Uterus (tissue), 3 donors: ENCODE measurements at regions not wholly inside any gene's neighbourhood (a gene's known extent, or its start where the extent isn't known, plus 50 kb on each side); places are given as distances from the start of the nearest gene placed in this dataset.

ENCODE experiments used
- DNase-seq, 2 donors: peaks; one replicate each; pipeline ENCODE4 v3.0.0-alpha.2; 2019 to 2020
- H3K27ac ChIP-seq, 2 donors: fragments of 200-600 bp; sonication (generic); 1 replicate in 1 of 2; 2 replicates in 1 of 2; pipeline ENCODE4 v1.5.1; 2016 to 2018
- H3K27me3 ChIP-seq, 2 donors: fragments of 200-600 bp; sonication (generic); one replicate each; pipeline ENCODE4 v1.5.1; 2018 to 2019; ENCODE audit warnings: control low read depth in 1 of 2
- H3K36me3 ChIP-seq, 2 donors: fragments of 200-600 bp; sonication (generic); one replicate each; pipeline ENCODE4 v1.5.1; 2019; ENCODE audit warnings: control low read depth in 1 of 2
- H3K4me1 ChIP-seq, 2 donors: fragments of 200-600 bp; sonication (generic); one replicate each; pipeline ENCODE4 v1.5.1; 2018 to 2019; ENCODE audit warnings: control low read depth in 1 of 2
- H3K4me3 ChIP-seq, 2 donors: fragments of 200-600 bp; sonication (generic); 1 replicate in 1 of 2; 2 replicates in 1 of 2; pipeline ENCODE4 v1.5.1; 2018 to 2019; ENCODE audit warnings: mild to moderate bottlenecking in 1 of 2
- H3K9me3 ChIP-seq, 2 donors: fragments of 200-600 bp; sonication (generic); one replicate each; pipeline ENCODE4 v1.5.1; 2019; ENCODE audit warnings: control low read depth in 1 of 2
- POLR2A ChIP-seq, 2 donors: fragments of 450-650 bp; IDR thresholded peaks; one replicate each; pipeline ENCODE4 v1.6.1; 2016; ENCODE audit warnings: antibody characterized with exemption in 2 of 2, mild to moderate bottlenecking in 1 of 2, moderate library complexity in 1 of 2
- intact Hi-C: fragments of 100-400 bp; cut with DNase I; formaldehyde crosslinking; loops from one replicate; pipeline ENCODE4 v1.15.1; 2023; ENCODE audit warnings: low total_unique reads
- TF ChIP-seq, protein P1 (sequence below), 4 experiments: fragments of 200-600 bp in 2 of 4; fragments of 450-650 bp in 2 of 4; sonication (generic) in 2 of 4; IDR thresholded peaks; one replicate each; pipeline ENCODE4 v1.5.1; 2016 to 2019; ENCODE audit warnings: antibody characterized with exemption in 4 of 4, mild to moderate bottlenecking in 2 of 4, moderate library complexity in 1 of 4
- donor health status: DM: yes; HTN: yes; CAD: no.

DNA sequence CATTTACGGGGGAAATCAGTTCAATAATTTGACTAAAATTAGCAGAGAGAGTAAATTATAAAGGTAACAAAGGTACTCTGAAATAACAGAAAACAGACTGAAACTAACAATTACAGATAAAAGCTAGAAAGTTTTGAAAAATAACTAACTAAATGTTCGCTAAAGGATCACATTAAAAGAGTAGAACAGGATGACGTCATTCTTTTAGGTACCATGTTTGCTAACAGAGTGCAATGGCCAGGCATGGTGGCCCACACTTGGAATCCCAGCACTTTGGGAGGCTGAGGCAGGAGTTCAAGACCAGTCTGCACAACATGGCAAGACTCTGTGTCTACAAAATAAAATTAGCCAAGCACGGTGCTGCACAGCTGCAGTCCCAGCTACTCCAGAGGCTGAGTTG lies 212.3 kb upstream of the CDYL start:
- Histone ChIP-seq H3K4me3 (no peak overlapping the region), H3K9me3 (no peaks in the 10 kb centered on the region), H3K36me3 (no peaks in the 10 kb centered on the region), H3K27me3 (no peaks in the 10 kb centered on the region), H3K27ac (no peak overlapping the region), H3K4me1 (no peaks in the 10 kb centered on the region)
- DNase-seq: no peak
- intact Hi-C loops: no loop called here
- TF ChIP-seq POLR2A (IDR thresholded peaks at IDR 0.05): no peak
- TF ChIP-seq, protein P1, sequence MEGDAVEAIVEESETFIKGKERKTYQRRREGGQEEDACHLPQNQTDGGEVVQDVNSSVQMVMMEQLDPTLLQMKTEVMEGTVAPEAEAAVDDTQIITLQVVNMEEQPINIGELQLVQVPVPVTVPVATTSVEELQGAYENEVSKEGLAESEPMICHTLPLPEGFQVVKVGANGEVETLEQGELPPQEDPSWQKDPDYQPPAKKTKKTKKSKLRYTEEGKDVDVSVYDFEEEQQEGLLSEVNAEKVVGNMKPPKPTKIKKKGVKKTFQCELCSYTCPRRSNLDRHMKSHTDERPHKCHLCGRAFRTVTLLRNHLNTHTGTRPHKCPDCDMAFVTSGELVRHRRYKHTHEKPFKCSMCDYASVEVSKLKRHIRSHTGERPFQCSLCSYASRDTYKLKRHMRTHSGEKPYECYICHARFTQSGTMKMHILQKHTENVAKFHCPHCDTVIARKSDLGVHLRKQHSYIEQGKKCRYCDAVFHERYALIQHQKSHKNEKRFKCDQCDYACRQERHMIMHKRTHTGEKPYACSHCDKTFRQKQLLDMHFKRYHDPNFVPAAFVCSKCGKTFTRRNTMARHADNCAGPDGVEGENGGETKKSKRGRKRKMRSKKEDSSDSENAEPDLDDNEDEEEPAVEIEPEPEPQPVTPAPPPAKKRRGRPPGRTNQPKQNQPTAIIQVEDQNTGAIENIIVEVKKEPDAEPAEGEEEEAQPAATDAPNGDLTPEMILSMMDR (IDR thresholded peaks at IDR 0.05): no peak

DNA sequence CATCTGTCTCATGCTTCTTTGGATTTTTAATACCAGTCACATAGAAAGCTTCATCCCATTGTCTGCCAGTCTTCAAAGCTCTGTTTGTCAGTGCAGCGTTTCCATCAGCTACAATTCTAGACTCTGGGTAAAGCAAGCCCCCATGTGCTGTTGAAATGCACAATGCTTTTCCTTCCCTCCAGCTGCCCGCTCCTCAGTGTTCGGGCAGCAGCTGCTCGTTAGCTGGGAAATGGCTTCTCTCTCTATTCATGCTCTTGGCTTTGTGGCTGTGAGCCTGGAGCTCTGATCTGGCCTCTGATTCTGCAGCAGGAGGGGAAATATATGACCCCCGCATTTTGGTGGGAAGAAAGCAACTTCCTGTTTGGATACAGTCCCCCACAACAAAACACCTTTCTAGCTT lies 213.0 kb upstream of the CDYL start:
- H3K9me3 ChIP-seq: no peaks in the 10 kb centered on the region
- H3K4me1 ChIP-seq: no peaks in the 10 kb centered on the region
- intact Hi-C loops: no loop called here
- H3K27me3 ChIP-seq: no peaks in the 10 kb centered on the region
- TF ChIP-seq POLR2A (IDR thresholded peaks at IDR 0.05): no peak
- TF ChIP-seq, protein P1 (IDR thresholded peaks at IDR 0.05): no peak
- no peak overlapping the region for H3K27ac ChIP-seq
- no peaks in the 10 kb centered on the region for H3K36me3 ChIP-seq
- no peak overlapping the region for H3K4me3 ChIP-seq
- DNase-seq: no peak

DNA sequence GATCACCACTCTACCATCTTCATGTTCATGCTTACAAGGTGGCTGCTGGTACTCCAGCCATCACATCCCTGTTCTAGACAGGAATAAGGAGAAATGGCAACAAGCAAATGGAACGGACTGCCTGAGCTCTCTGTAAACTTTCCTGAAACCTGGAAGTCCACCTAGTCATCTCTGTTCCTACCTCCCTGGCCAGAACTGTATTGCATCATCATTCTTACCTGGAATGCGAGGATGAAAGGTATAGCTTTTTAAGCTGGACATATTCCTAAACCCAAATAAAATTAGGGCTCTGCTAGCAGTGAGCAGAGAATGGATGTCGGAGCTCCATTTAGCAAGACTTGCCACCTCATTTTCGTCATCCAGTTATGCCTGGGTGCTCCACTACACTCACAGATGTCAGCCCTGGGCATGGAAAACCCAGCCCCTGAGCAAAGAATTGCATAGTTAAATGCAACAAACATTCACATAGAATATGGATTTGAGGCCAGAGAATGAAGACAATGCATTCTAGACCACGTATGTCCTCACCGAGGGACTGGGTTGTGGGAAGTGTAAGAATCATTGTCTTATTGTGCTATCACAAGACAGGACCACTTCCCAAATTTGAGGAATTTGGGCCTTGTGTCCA lies 214.3 kb upstream of the CDYL start:
- no peaks in the 10 kb centered on the region for H3K27me3 ChIP-seq
- H3K4me3 ChIP-seq: no peak overlapping the region
- intact Hi-C loops: no loop called here
- H3K27ac ChIP-seq: no peak overlapping the region
- H3K9me3 ChIP-seq: no peaks in the 10 kb centered on the region
- H3K36me3 ChIP-seq: no peaks in the 10 kb centered on the region
- TF ChIP-seq, protein P1 (IDR thresholded peaks at IDR 0.05): no peak
- TF ChIP-seq POLR2A (IDR thresholded peaks at IDR 0.05): no peak
- no peaks in the 10 kb centered on the region for H3K4me1 ChIP-seq
- no peak for DNase-seq

DNA sequence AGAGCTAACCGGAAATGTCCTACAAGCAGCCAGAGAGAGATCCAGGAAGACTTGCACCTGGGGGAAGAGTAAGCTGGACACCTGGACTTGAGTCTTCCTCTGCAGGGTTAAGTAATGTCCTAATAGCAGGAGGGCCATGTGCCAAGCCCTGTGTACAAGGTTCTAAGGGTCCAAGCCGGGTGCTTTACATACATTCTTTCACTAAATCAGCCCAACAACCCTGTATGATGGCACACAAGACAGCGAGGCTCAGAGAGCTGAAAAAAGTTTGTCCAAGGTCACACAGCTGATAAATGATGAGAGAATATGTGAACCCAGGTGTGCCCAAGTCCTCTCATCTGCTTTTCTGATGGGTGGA lies 215.1 kb upstream of the CDYL start:
- Histone ChIP-seq H3K4me1 (no peaks in the 10 kb centered on the region), H3K27me3 (no peaks in the 10 kb centered on the region), H3K36me3 (no peaks in the 10 kb centered on the region), H3K4me3 (no peak overlapping the region), H3K27ac (no peak overlapping the region), H3K9me3 (no peaks in the 10 kb centered on the region)
- no peak for DNase-seq
- TF ChIP-seq, protein P1 (IDR thresholded peaks at IDR 0.05): no peak
- no peak for TF ChIP-seq POLR2A (IDR thresholded peaks at IDR 0.05)
- intact Hi-C loops: no loop called here

DNA sequence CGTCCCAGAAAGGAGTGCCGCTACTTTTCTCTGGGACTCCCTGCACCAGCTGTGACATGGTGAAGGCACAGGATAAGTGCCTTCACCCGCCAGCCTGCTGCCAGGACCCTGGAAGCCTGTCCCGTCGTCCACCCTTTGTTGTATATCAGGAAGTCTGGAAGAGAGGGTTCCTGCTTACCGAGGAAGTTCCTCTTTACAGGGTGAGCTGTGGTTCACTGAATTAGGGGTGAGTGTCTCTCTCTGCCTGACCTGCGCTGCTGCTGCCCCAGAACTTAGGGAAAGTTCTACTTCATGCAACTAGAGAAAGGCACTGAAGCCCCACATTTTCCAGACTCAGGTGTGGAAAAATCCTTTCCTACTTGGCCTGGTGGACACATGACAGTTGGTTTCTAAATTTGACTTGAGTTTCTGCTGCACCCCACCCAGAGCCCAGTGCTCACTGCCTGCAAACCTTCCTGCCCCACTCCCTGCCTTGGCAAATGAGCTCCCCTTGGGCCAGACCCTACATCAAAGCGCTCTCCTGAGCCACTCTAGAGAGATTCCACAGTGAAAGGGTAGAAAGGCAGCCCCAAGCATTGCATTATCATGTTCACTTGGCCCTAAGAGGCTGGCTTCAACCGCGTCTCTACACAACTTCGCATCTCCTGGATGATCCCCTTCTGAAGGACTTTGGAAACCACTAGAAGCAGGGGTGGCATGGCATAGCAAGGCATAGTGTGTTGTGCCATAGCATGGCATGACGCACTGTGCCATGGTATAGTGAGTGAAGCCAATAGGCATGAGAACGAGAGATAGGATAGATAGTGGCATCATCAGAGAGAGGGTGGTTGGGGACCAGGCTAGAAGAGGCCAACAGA lies 215.8 kb upstream of the CDYL start:
- no peak overlapping the region for H3K4me3 ChIP-seq
- no peaks in the 10 kb centered on the region for H3K36me3 ChIP-seq
- H3K27me3 ChIP-seq: no peaks in the 10 kb centered on the region
- intact Hi-C loops: no loop called here
- no peak overlapping the region for H3K27ac ChIP-seq
- H3K9me3 ChIP-seq: no peaks in the 10 kb centered on the region
- no peaks in the 10 kb centered on the region for H3K4me1 ChIP-seq
- no peak for DNase-seq
- no peak for TF ChIP-seq POLR2A (IDR thresholded peaks at IDR 0.05)
- TF ChIP-seq, protein P1 (IDR thresholded peaks at IDR 0.05): no peak
